Gastroesophageal sphincter (tissue), 4 donors: ENCODE measurements at regions not wholly inside any gene's neighbourhood (a gene's known extent, or its start where the extent isn't known, plus 50 kb on each side); places are given as distances from the start of the nearest gene placed in this dataset.

Experiments used
- ATAC-seq: fragments of 150-250 bp; one replicate; pipeline ENCODE4 v1.9.1; 2016; ENCODE audit warnings: mild to moderate bottlenecking, moderate library complexity
- H3K27ac ChIP-seq, 4 donors: fragments of 200-600 bp; sonication (generic) in 3 of 4; 1 replicate in 3 of 4; 2 replicates in 1 of 4; pipeline ENCODE4 v1.5.1; 2016 to 2019
- H3K27me3 ChIP-seq: fragments of 200-600 bp; sonication (generic); one replicate; pipeline ENCODE4 v1.5.1; 2019
- H3K36me3 ChIP-seq, 2 donors: fragments of 200-600 bp; sonication (generic); one replicate each; pipeline ENCODE4 v1.5.1; 2019; ENCODE audit warnings: control low read depth in 1 of 2
- H3K4me1 ChIP-seq, 3 donors: fragments of 200-600 bp; sonication (generic); 1 replicate in 2 of 3; 2 replicates in 1 of 3; pipeline ENCODE4 v1.5.1; 2016 to 2019; ENCODE audit warnings: control low read depth in 2 of 3
- H3K4me3 ChIP-seq, 2 donors: fragments of 200-600 bp; sonication (generic); one replicate each; pipeline ENCODE4 v1.5.1; 2019; ENCODE audit warnings: mild to moderate bottlenecking in 1 of 2, moderate library complexity in 1 of 2
- H3K9me3 ChIP-seq, 3 donors: fragments of 200-600 bp; sonication (generic); one replicate each; pipeline ENCODE4 v1.5.1; 2017 to 2019; ENCODE audit warnings: control low read depth in 2 of 3
- EP300 ChIP-seq: sonication (generic); formaldehyde crosslinking; IDR thresholded peaks from one replicate; pipeline ENCODE4 v1.6.1; 2017; ENCODE audit warnings: antibody characterized with exemption, mild to moderate bottlenecking
- POLR2A ChIP-seq, 2 donors: fragments of 450-650 bp; IDR thresholded peaks; one replicate each; pipeline ENCODE4 v1.6.1; 2017; ENCODE audit warnings: antibody characterized with exemption in 2 of 2, mild to moderate bottlenecking in 2 of 2, moderate library complexity in 1 of 2
- POLR2AphosphoS5 ChIP-seq: sonication (generic); formaldehyde crosslinking; IDR thresholded peaks from one replicate; pipeline ENCODE4 v1.6.1; 2017; ENCODE audit warnings: antibody characterized with exemption
- WGBS, 2 donors: methylation state at CpG; one replicate each; pipeline ENCODE4 v1.1.5; 2018; ENCODE audit warnings: low coverage in 1 of 2; 5-methylcytosine and 5-hydroxymethylcytosine counted together
- TF ChIP-seq, protein P1 (sequence below), 4 experiments: fragments of 200-600 bp in 2 of 4; fragments of 450-650 bp in 2 of 4; sonication (generic) in 1 of 4; IDR thresholded peaks; one replicate each; pipeline ENCODE4 v1.5.1; 2017 to 2019; ENCODE audit warnings: antibody characterized with exemption in 4 of 4, mild to moderate bottlenecking in 2 of 4, moderate library complexity in 2 of 4

- TF ChIP-seq POLR2A (IDR thresholded peaks at IDR 0.05) (no peak), POLR2AphosphoS5 (no peak), EP300 (no peak)
- TF ChIP-seq, protein P1, sequence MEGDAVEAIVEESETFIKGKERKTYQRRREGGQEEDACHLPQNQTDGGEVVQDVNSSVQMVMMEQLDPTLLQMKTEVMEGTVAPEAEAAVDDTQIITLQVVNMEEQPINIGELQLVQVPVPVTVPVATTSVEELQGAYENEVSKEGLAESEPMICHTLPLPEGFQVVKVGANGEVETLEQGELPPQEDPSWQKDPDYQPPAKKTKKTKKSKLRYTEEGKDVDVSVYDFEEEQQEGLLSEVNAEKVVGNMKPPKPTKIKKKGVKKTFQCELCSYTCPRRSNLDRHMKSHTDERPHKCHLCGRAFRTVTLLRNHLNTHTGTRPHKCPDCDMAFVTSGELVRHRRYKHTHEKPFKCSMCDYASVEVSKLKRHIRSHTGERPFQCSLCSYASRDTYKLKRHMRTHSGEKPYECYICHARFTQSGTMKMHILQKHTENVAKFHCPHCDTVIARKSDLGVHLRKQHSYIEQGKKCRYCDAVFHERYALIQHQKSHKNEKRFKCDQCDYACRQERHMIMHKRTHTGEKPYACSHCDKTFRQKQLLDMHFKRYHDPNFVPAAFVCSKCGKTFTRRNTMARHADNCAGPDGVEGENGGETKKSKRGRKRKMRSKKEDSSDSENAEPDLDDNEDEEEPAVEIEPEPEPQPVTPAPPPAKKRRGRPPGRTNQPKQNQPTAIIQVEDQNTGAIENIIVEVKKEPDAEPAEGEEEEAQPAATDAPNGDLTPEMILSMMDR (IDR thresholded peaks at IDR 0.05): no peak
- WGBS, 2 donors: 88 to 100% methylated on average over 1 to 2 of the region's 2 CpGs
- ATAC-seq: no peak
- H3K27ac ChIP-seq: no peak overlapping the region
- peaks cover 0 to 21% (median 4%) of the 10 kb centered on the region in 3 donors for H3K4me1 ChIP-seq
- H3K9me3 ChIP-seq: no peaks in the 10 kb centered on the region
- H3K4me3 ChIP-seq: no peak overlapping the region
- H3K27me3 ChIP-seq: no peaks in the 10 kb centered on the region
- H3K36me3 ChIP-seq: no peaks in the 10 kb centered on the region
These were observed 353.3 kb upstream of the ZMIZ1 start for GRCh38 chr10:78715435-78715834.

DNA sequence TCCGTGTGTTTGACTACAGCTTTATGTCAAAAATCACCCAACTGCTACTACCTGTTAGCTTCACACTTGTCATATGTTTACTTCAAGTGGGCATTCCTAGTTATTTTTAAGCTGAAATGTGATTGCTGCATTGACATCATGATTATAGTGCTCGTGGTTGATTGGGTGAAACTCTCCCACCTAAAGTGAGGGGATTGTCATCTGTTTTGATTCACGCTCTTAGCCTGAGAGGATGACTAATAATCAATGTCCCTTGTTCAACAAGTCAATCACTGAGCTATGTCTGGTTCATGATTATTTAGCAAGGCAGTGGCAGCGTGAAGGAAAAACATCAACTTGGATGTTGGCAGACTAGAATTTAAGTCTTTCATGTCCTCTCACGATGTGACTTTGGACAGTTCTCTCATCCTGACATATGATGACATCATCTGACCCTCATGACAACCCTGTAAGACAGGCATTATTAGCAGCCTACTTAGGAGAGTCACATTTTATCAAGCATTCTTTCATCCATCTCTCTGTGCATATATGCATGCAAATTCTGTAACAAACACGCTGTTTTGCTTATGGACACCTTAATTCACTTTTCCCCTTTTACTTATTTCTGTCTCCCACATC lies 352.6 kb upstream of the ZMIZ1 start:
- TF ChIP-seq POLR2A (IDR thresholded peaks at IDR 0.05) (no peak), POLR2AphosphoS5 (no peak), EP300 (no peak)
- TF ChIP-seq, protein P1 (IDR thresholded peaks at IDR 0.05): no peak
- WGBS, 2 donors: 92 to 94% methylated on average over 3 to 6 of the region's 6 CpGs
- Histone ChIP-seq H3K36me3 (no peaks in the 10 kb centered on the region), H3K9me3 (no peaks in the 10 kb centered on the region), H3K4me1 (peaks cover 0 to 21% (median 4%) of the 10 kb centered on the region in 3 donors), H3K27ac (no peak overlapping the region), H3K27me3 (no peaks in the 10 kb centered on the region), H3K4me3 (no peak overlapping the region)
- ATAC-seq: no peak

GRCh38 chr10:78717200-78717599 lies 351.6 kb upstream of the ZMIZ1 start:
- Histone ChIP-seq H3K36me3 (no peaks in the 10 kb centered on the region), H3K9me3 (no peaks in the 10 kb centered on the region), H3K27me3 (no peaks in the 10 kb centered on the region), H3K4me3 (no peak overlapping the region), H3K27ac (peak overlapping the region in 2 of 4 donors; percentile 26 to 45), H3K4me1 (peaks cover 0 to 21% (median 4%) of the 10 kb centered on the region in 3 donors)
- ATAC-seq: peak; percentile 44
- 18 to 35% methylated on average over 5 of the region's 5 CpGs for WGBS, 2 donors
- TF ChIP-seq POLR2AphosphoS5: peak; percentile 45
- TF ChIP-seq EP300: no peak

DNA sequence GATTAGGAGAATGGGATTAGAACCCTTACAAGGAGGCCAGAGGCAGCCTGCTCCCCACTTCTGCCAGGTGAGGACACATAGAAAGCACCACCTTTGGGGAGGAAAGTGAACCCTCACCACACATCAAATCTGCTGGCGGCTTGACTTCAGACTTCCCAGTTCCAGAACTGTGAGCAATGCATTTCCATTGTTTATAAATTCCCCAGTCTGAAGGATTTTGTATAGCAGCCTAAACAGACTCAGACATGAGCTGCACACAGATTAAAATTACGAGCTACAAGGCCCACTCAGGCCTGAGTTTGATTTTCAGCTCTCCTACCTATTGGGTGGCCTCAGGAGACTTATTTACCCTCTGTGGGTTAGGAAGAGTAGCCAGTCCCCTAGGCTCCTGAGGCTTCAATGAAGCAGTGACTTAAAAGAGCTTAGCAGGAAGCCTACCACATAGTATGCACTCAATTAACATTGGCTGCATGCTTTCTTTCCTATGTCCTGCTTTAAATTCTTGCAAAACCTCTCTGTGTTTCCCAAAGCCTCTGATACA lies 350.7 kb upstream of the ZMIZ1 start:
- TF ChIP-seq, protein P1 (IDR thresholded peaks at IDR 0.05): no peak
- TF ChIP-seq POLR2AphosphoS5: no peak
- no peak for TF ChIP-seq POLR2A (IDR thresholded peaks at IDR 0.05)
- no peak for TF ChIP-seq EP300
- H3K4me1 ChIP-seq: peaks cover 0 to 21% (median 4%) of the 10 kb centered on the region in 3 donors
- peak overlapping the region in 3 of 4 donors; percentile 12 to 45 (median 28) for H3K27ac ChIP-seq
- H3K27me3 ChIP-seq: no peaks in the 10 kb centered on the region
- H3K36me3 ChIP-seq: no peaks in the 10 kb centered on the region
- 71 to 75% methylated on average over 1 to 2 of the region's 2 CpGs for WGBS, 2 donors
- no peaks in the 10 kb centered on the region for H3K9me3 ChIP-seq
- H3K4me3 ChIP-seq: no peak overlapping the region
- no peak for ATAC-seq

GRCh38 chr10:78719276-78719675 lies 349.5 kb upstream of the ZMIZ1 start:
- Histone ChIP-seq H3K36me3 (no peaks in the 10 kb centered on the region), H3K4me3 (no peak overlapping the region), H3K27ac (no peak overlapping the region), H3K4me1 (peaks cover 0 to 21% (median 4%) of the 10 kb centered on the region in 3 donors), H3K9me3 (no peaks in the 10 kb centered on the region), H3K27me3 (no peaks in the 10 kb centered on the region)
- no peak for ATAC-seq
- WGBS, 2 donors: 87% methylated on average over 3 of the region's 10 CpGs; no CpG with 5 or more reads in 1 of the 2 donors
- TF ChIP-seq, protein P1 (IDR thresholded peaks at IDR 0.05): no peak
- TF ChIP-seq EP300 (no peak), POLR2A (IDR thresholded peaks at IDR 0.05) (no peak)
